Mammary epithelial cell (primary cell): ENCODE measurements at regions not wholly inside any gene's neighbourhood (a gene's known extent, or its start where the extent isn't known, plus 50 kb on each side); places are given as distances from the start of the nearest gene placed in this dataset.

Experiments
- CTCF ChIP-seq, 2 donors: IDR thresholded peaks in 1 of 2; conservative IDR thresholded peaks in 1 of 2; 2 replicates each; pipeline ENCODE4 v1.5.1; 2011 to 2012; ENCODE audit warnings: inconsistent platforms in 2 of 2, low read length in 2 of 2, mild to moderate bottlenecking in 2 of 2, control low read depth in 1 of 2, low read depth in 1 of 2; ENCODE audit not compliant: insufficient read depth in 1 of 2; ENCODE audit errors: extremely low read depth in 1 of 2
- EZH2 ChIP-seq: IDR thresholded peaks from 2 replicates; pipeline ENCODE4 v1.6.1; 2012; ENCODE audit warnings: low read length, inconsistent platforms, borderline replicate concordance

- TF ChIP-seq CTCF (conservative IDR thresholded peaks at IDR 0.05 in 1 of 2, IDR thresholded peaks at IDR 0.05 in 1 of 2; ENCODE audit: extremely low read depth in 1 of 2, insufficient read depth in 1 of 2, low read depth in 1 of 2, low read length in 2 of 2): no peak
- TF ChIP-seq EZH2: no peak
Measured at GRCh38 chr11:38163526-38163925, 1565.5 kb upstream of the RAG2 start.
